Ovary (tissue), 3 donors: ENCODE measurements at regions not wholly inside any gene's neighbourhood (a gene's known extent, or its start where the extent isn't known, plus 50 kb on each side); places are given as distances from the start of the nearest gene placed in this dataset.

ENCODE experiments used
- CTCF ChIP-seq, 3 donors: fragments of 450-650 bp in 2 of 3; fragments of 200-600 bp in 1 of 3; IDR thresholded peaks; one replicate each; pipeline versions ENCODE4 v1.5.1 to v1.8.0; 2016 to 2022; ENCODE audit warnings: antibody characterized with exemption in 3 of 3, mild to moderate bottlenecking in 1 of 3
- POLR2A ChIP-seq: fragments of 450-650 bp; IDR thresholded peaks from one replicate; pipeline ENCODE4 v1.6.1; 2017; ENCODE audit warnings: antibody characterized with exemption, mild to moderate bottlenecking, moderate library complexity
- donor health status: DM: no; HTN: no; CAD: no.

- TF ChIP-seq CTCF (IDR thresholded peaks at IDR 0.05), result no peak
- no peak for TF ChIP-seq POLR2A
These were observed 442.9 kb upstream of the CTSO start for GRCh38 chr4:156396534-156396933.
